ENCODE measurements at regions not wholly inside any gene's neighbourhood (a gene's known extent, or its start where the extent isn't known, plus 50 kb on each side); places are given as distances from the start of the nearest gene placed in this dataset.

DNA sequence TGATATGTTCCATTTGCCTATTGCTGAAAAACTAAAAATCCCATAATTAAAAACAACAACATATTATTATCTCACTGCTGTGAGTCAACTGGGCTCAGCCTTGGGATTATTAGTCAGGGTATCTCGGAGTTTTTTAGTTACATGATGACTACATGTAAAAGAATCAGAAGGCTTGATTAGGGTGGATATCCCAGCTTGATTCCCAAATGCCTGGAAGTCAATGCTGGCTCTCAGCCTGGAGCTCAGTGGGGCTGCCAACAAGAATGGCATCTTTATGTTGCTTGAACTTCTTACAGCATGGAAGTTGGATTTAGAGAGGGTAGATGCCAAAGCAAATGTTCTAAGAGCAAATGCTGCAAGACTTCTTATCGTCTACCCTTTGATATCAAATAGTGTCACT, 278.5 kb downstream of the PLOD2 start:
- intact Hi-C loops (cut with DNase I): no loop called here
- no peaks in the 10 kb centered on the region for H3K4me1 ChIP-seq
- H3K4me3 ChIP-seq: no peak overlapping the region
- H3K36me3 ChIP-seq: no peaks in the 10 kb centered on the region
- no peak for DNase-seq
- no peak overlapping the region for H3K27ac ChIP-seq
- ATAC-seq: no peak
- TF ChIP-seq CTCF (IDR thresholded peaks at IDR 0.05): no peak
- H3K9me3 ChIP-seq: no peaks in the 10 kb centered on the region
- H3K27me3 ChIP-seq (ENCODE audit: low read depth): no peaks in the 10 kb centered on the region

DNA sequence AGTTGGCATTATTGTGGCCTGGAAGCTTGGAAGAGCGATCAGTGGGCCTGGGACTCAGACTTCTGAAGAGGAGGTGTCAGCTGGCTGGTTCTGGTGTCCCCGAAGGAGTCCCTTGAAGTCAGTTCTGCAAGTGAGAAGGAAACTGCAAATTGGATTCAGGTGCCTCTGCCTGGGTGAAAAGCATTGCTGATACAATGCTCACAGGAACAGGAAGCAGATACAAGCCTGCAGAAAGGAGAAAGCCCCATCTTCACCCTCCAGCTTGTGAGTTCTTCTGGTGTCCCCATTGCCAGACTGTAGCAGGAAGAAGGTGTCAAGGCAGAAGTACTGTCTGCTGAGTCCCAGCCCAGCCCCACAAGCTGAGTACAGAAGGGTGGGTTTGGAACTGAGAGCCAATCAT, 271.3 kb downstream of the PLOD2 start:
- DNase-seq: no peak
- Histone ChIP-seq H3K27ac (no peak overlapping the region), H3K27me3 (ENCODE audit: low read depth) (no peaks in the 10 kb centered on the region), H3K9me3 (no peaks in the 10 kb centered on the region), H3K4me1 (no peaks in the 10 kb centered on the region), H3K36me3 (no peaks in the 10 kb centered on the region), H3K4me3 (no peak overlapping the region)
- no peak for TF ChIP-seq CTCF (IDR thresholded peaks at IDR 0.05)
- intact Hi-C loops (cut with DNase I): no loop called here
- ATAC-seq: no peak

DNA sequence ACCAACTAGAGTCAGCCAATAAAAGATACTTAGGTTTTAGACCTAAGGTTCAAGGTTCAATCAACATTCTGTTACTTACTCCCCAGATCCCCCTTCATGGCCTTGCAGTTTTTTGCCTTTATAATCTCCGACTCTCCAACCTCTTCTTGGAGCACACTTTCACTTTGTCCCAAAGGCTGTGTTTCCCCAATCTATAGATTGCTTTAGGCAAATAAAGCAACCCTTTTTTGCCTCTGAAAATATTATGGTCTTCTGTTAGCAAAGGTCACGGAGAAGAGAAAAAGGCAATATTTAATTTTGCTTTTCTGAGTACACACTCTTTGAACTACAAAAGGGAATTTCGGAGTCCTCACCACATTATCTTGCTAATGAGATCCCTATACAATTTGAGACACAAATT, 268.1 kb downstream of the PLOD2 start:
- H3K4me1 ChIP-seq: no peaks in the 10 kb centered on the region
- ATAC-seq (no peak), DNase-seq (no peak)
- intact Hi-C loops (cut with DNase I): no loop called here
- H3K27me3 ChIP-seq (ENCODE audit: low read depth): no peaks in the 10 kb centered on the region
- no peak overlapping the region for H3K4me3 ChIP-seq
- no peak for TF ChIP-seq CTCF (IDR thresholded peaks at IDR 0.05)
- no peaks in the 10 kb centered on the region for H3K36me3 ChIP-seq
- no peaks in the 10 kb centered on the region for H3K9me3 ChIP-seq
- no peak overlapping the region for H3K27ac ChIP-seq

DNA sequence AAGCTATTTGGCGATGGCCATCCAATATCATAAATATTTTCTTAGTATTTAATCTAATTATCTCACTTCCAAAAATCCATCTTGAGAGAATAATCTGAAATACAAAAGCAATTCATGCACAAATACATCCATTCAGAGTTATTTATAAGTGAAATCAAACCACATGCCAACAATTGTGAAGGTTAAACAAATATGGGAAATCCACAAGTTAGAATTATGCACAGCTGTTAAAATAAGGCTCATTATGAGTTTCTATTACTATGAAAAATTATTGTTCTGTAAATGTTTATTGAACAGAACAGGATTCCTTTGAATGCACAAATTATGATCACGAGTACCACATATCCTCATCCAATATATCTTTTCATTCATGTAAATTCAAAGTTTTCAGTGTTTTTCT, 267.7 kb downstream of the PLOD2 start:
- ATAC-seq (no peak), DNase-seq (no peak)
- Histone ChIP-seq H3K36me3 (no peaks in the 10 kb centered on the region), H3K4me3 (no peak overlapping the region), H3K4me1 (no peaks in the 10 kb centered on the region), H3K27ac (no peak overlapping the region), H3K27me3 (ENCODE audit: low read depth) (no peaks in the 10 kb centered on the region), H3K9me3 (no peaks in the 10 kb centered on the region)
- intact Hi-C loops (cut with DNase I): no loop called here
- TF ChIP-seq CTCF (IDR thresholded peaks at IDR 0.05): no peak

DNA sequence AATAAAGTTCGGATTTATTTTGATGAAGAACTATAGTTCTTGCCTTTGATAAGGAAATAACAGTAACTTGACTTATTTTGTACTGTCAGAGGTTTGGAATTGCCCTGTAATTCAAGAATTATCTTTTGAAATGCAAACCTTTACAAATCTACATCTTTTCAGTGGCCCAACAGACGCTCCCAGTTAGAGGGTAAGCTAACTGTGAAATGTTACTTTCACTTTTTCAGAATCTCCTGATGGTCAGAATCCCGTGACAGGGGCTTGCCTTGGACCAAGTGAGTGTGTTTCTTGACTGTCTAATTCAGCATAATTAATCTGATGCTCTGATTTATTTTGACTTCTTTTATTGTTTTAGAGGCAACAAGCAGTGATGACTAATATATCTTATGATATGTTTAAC, 262.5 kb downstream of the PLOD2 start:
- H3K9me3 ChIP-seq: no peaks in the 10 kb centered on the region
- no peaks in the 10 kb centered on the region for H3K36me3 ChIP-seq
- no peak for DNase-seq
- no peak for TF ChIP-seq CTCF (IDR thresholded peaks at IDR 0.05)
- H3K27ac ChIP-seq: no peak overlapping the region
- ATAC-seq: no peak
- H3K27me3 ChIP-seq (ENCODE audit: low read depth): no peaks in the 10 kb centered on the region
- intact Hi-C loops (cut with DNase I): no loop called here
- H3K4me1 ChIP-seq: no peaks in the 10 kb centered on the region
- no peak overlapping the region for H3K4me3 ChIP-seq

- DNase-seq: no peak
- Histone ChIP-seq H3K27me3 (ENCODE audit: low read depth) (no peaks in the 10 kb centered on the region), H3K9me3 (no peaks in the 10 kb centered on the region), H3K4me3 (no peak overlapping the region), H3K27ac (no peak overlapping the region), H3K36me3 (no peaks in the 10 kb centered on the region), H3K4me1 (no peaks in the 10 kb centered on the region)
- intact Hi-C loops (cut with DNase I): no loop called here
- no peak for TF ChIP-seq CTCF (IDR thresholded peaks at IDR 0.05)
- no peak for ATAC-seq
Measured at GRCh38 chr3:145899241-145899640, 261.7 kb downstream of the PLOD2 start.

Measured in lower lobe of right lung (tissue), 2 donors.